HepG2 (cell line): ENCODE measurements at regions not wholly inside any gene's neighbourhood (a gene's known extent, or its start where the extent isn't known, plus 50 kb on each side); places are given as distances from the start of the nearest gene placed in this dataset.

Source experiments
- ATAC-seq: fragments of 200-7000 bp; cut with Tn5 transposase; 3 replicates; pipeline ENCODE4 v1.9.1; 2020; ENCODE audit warnings: mild to moderate bottlenecking, moderate library complexity
- BruUV-seq: library from RNA; stranded (reverse); fragments of 400-500 nt; replicated peaks from 2 replicates; lab custom pipeline; 2021; lab: Mats Ljungman, UMichigan
- CTCF ChIA-PET: fragments of 300-600 bp; formaldehyde crosslinking; extraction: SDS; loops from one replicate; lab custom pipeline; 2021; ENCODE audit warnings: low total read pairs, inconsistent platforms, low intra/inter-chr PET ratio; lab: Yijun Ruan, JAX
- POLR2A ChIA-PET: fragments of 350-600 bp; sonication (Branson Sonifier 250); formaldehyde crosslinking; loops from one replicate; lab custom pipeline; 2020; ENCODE audit warnings: antibody characterized with exemption, inconsistent platforms; lab: Yijun Ruan, JAX
- DNase-seq: peaks from one replicate; pipeline ENCODE4 v3.0.0-alpha.2; 2015; ENCODE audit warnings: low spot score
- FAIRE-seq: peaks from 3 replicates; lab custom pipeline; 2011; peaks lifted over from hg19 to GRCh38; lab: Jason Lieb, UNC
- H2AFZ ChIP-seq: one replicate; pipeline ENCODE4 v1.6.1; 2011; ENCODE audit warnings: low read length, inconsistent platforms
- H3K27ac ChIP-seq: fragments of 300-600 bp; 3 replicates; pipeline ENCODE4 v1.8.0; 2011; ENCODE audit warnings: mixed run types, mild to moderate bottlenecking, mixed read lengths, low read length, inconsistent platforms; ENCODE audit not compliant: insufficient read depth; ENCODE audit errors: extremely low read length
- H3K27me3 ChIP-seq, 2 experiments: fragments of 200-600 bp in 1 of 2; 2 replicates in 1 of 2; 3 replicates in 1 of 2; pipeline versions ENCODE4 v1.6.0 to v1.8.0; 2011; ENCODE audit warnings: low read length in 2 of 2, mild to moderate bottlenecking in 2 of 2, moderate library complexity in 2 of 2, inconsistent platforms in 1 of 2; ENCODE audit not compliant: insufficient read depth in 2 of 2, control insufficient read depth in 1 of 2
- H3K36me3 ChIP-seq, 2 experiments: fragments of 200-600 bp in 1 of 2; replicated peaks in 1 of 2; 2 replicates in 1 of 2; 3 replicates in 1 of 2; pipeline versions ENCODE4 v1.5.1 to v1.8.0; 2011; ENCODE audit warnings: low read length in 2 of 2, inconsistent platforms in 1 of 2; ENCODE audit not compliant: insufficient read depth in 2 of 2, control insufficient read depth in 1 of 2
- H3K4me1 ChIP-seq: 2 replicates; pipeline ENCODE4 v1.5.1; 2012; ENCODE audit warnings: low read length, inconsistent platforms; ENCODE audit not compliant: insufficient read depth
- H3K4me2 ChIP-seq: 2 replicates; pipeline ENCODE4 v1.6.0; 2011; ENCODE audit warnings: low read depth, low read length, inconsistent platforms
- H3K4me3 ChIP-seq, 3 experiments: fragments of 200-600 bp in 1 of 3; sonication (generic), shearing (Covaris generic) in 1 of 3; replicated peaks in 1 of 3; 2 replicates each; pipeline ENCODE4 v1.5.1; 2011 to 2016; ENCODE audit warnings: low read length in 3 of 3, inconsistent platforms in 2 of 3, low read depth in 2 of 3, mild to moderate bottlenecking in 2 of 3, control low read depth in 1 of 3, mixed read lengths in 1 of 3; ENCODE audit not compliant: insufficient read depth in 1 of 3
- H3K79me2 ChIP-seq: one replicate; pipeline ENCODE4 v1.6.1; 2011; ENCODE audit warnings: low read length, inconsistent platforms; ENCODE audit not compliant: insufficient read depth
- H3K9ac ChIP-seq: 2 replicates; pipeline ENCODE4 v1.6.0; 2011; ENCODE audit warnings: mild to moderate bottlenecking, low read depth, low read length, inconsistent platforms; ENCODE audit not compliant: insufficient read depth
- H3K9me3 ChIP-seq: 2 replicates; pipeline ENCODE4 v1.5.1; 2012; ENCODE audit warnings: mild to moderate bottlenecking, low read length
- H4K20me1 ChIP-seq: 2 replicates; pipeline ENCODE4 v1.6.0; 2011; ENCODE audit warnings: inconsistent platforms, mild to moderate bottlenecking, low read length, moderate library complexity; ENCODE audit not compliant: insufficient read depth
- GATAD2A ChIP-seq: IDR thresholded peaks from 2 replicates; pipeline ENCODE4 v1.6.1; 2016
- HDAC6 ChIP-seq: fragments of 200-600 bp; sonication (generic); IDR thresholded peaks from 2 replicates; pipeline ENCODE4 v1.7.0; 2017; ENCODE audit warnings: mild to moderate bottlenecking, antibody characterized with exemption, low read length, low read depth
- JUND ChIP-seq: sonication (generic); formaldehyde crosslinking; IDR thresholded peaks from 2 replicates; pipeline ENCODE4 v1.8.0; 2022; ENCODE audit warnings: mild to moderate bottlenecking, missing genetic modification reagents
- KDM6A ChIP-seq: IDR thresholded peaks from 2 replicates; pipeline ENCODE4 v1.6.1; 2016; ENCODE audit warnings: low read depth
- ZBTB20 ChIP-seq: sonication (generic); formaldehyde crosslinking; IDR thresholded peaks from 2 replicates; pipeline ENCODE4 v1.8.1; 2023; ENCODE audit warnings: missing genetic modification reagents, low read depth, mild to moderate bottlenecking, borderline replicate concordance
- ZNF616 ChIP-seq: sonication (generic); formaldehyde crosslinking; IDR thresholded peaks from 2 replicates; pipeline ENCODE4 v1.5.0; 2020; ENCODE audit warnings: low read depth, mild to moderate bottlenecking, missing genetic modification reagents
- ZNF619 ChIP-seq: sonication (generic); formaldehyde crosslinking; IDR thresholded peaks from 2 replicates; pipeline ENCODE4 v1.4.0; 2020; ENCODE audit warnings: mild to moderate bottlenecking, missing genetic modification reagents
- ZNF788 ChIP-seq: sonication (generic); formaldehyde crosslinking; IDR thresholded peaks from 2 replicates; pipeline ENCODE4 v1.5.0; 2020; ENCODE audit warnings: mild to moderate bottlenecking, missing genetic modification reagents, borderline replicate concordance
- ZNF841 ChIP-seq: sonication (generic); formaldehyde crosslinking; IDR thresholded peaks from 2 replicates; pipeline ENCODE4 v1.8.1; 2023; ENCODE audit warnings: missing genetic modification reagents, borderline replicate concordance
- ZSCAN20 ChIP-seq: sonication (generic); formaldehyde crosslinking; IDR thresholded peaks from 2 replicates; pipeline ENCODE4 v1.4.0; 2020; ENCODE audit warnings: missing genetic modification reagents, mild to moderate bottlenecking, borderline replicate concordance
- WGBS: methylation state at CpG from one replicate; pipeline ENCODE4 v1.1.6; 2017; ENCODE audit warnings: low lambda C conversion rate; 5-methylcytosine and 5-hydroxymethylcytosine counted together
- in situ Hi-C: cut with HindIII; loops from 2 replicates; pipeline ENCODE4 v1.10.0; 2017; ENCODE audit warnings: low pct_unique_long_range_greater_than_20kb; ENCODE audit not compliant: extremely low pct_ligation_motif_present
- intact Hi-C: fragments of 100-400 bp; cut with micrococcal nuclease; formaldehyde crosslinking; loops from one replicate; pipeline ENCODE4 v1.10.0; 2022; ENCODE audit not compliant: unreplicated experiment
- TF ChIP-seq, protein P1 (sequence below): sonication (generic); formaldehyde crosslinking; IDR thresholded peaks from 2 replicates; pipeline ENCODE4 v1.4.0; 2020; ENCODE audit warnings: missing genetic modification reagents, borderline replicate concordance

DNA sequence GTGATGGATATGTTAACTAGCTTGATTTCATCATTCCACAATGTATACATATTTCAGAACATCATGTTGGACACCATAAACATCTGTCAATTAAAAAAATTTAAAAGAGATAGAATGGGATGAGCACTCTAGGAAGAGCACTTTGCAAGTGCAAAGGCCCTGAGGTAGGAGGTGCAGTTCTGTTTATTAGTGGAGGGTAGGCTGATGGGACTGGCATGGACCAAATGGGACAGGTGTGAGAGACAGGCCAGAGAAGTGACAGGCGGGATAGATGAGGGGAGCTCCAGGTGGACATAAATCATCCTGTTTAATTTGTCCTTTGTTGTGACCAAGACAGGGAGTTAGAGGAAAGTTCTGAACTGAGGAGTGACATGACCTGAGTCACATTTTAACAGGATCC, 477.9 kb downstream of the TSN start:
- ATAC-seq (no peak), DNase-seq (no peak), FAIRE-seq (no peak)
- no peaks in the 10 kb centered on the region for H3K79me2 ChIP-seq
- H3K9ac ChIP-seq: no peak overlapping the region
- intact Hi-C loops (no loop called here), in situ Hi-C loops (no loop called here)
- H3K9me3 ChIP-seq: no peaks in the 10 kb centered on the region
- no peak overlapping the region for H3K4me3 ChIP-seq
- H3K36me3 ChIP-seq: no peaks in the 10 kb centered on the region
- no peak for TF ChIP-seq ZBTB20 (CRISPR knock-in tag)
- TF ChIP-seq ZNF788 (CRISPR knock-in tag): no peak
- no peak for TF ChIP-seq ZNF619
- TF ChIP-seq GATAD2A (CRISPR knock-in tag): no peak
- TF ChIP-seq JUND (CRISPR knock-in tag): no peak
- TF ChIP-seq HDAC6: no peak
- no peak for TF ChIP-seq ZNF616 (CRISPR knock-in tag)
- TF ChIP-seq ZNF841 (CRISPR knock-in tag): no peak
- no peak for TF ChIP-seq ZSCAN20 (CRISPR knock-in tag)
- TF ChIP-seq, protein P1, sequence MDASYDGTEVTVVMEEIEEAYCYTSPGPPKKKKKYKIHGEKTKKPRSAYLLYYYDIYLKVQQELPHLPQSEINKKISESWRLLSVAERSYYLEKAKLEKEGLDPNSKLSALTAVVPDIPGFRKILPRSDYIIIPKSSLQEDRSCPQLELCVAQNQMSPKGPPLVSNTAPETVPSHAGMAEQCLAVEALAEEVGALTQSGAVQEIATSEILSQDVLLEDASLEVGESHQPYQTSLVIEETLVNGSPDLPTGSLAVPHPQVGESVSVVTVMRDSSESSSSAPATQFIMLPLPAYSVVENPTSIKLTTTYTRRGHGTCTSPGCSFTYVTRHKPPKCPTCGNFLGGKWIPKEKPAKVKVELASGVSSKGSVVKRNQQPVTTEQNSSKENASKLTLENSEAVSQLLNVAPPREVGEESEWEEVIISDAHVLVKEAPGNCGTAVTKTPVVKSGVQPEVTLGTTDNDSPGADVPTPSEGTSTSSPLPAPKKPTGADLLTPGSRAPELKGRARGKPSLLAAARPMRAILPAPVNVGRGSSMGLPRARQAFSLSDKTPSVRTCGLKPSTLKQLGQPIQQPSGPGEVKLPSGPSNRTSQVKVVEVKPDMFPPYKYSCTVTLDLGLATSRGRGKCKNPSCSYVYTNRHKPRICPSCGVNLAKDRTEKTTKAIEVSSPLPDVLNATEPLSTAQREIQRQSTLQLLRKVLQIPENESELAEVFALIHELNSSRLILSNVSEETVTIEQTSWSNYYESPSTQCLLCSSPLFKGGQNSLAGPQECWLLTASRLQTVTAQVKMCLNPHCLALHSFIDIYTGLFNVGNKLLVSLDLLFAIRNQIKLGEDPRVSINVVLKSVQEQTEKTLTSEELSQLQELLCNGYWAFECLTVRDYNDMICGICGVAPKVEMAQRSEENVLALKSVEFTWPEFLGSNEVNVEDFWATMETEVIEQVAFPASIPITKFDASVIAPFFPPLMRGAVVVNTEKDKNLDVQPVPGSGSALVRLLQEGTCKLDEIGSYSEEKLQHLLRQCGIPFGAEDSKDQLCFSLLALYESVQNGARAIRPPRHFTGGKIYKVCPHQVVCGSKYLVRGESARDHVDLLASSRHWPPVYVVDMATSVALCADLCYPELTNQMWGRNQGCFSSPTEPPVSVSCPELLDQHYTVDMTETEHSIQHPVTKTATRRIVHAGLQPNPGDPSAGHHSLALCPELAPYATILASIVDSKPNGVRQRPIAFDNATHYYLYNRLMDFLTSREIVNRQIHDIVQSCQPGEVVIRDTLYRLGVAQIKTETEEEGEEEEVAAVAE (CRISPR knock-in tag): no peak
- TF ChIP-seq KDM6A (CRISPR knock-in tag): no peak
- CTCF ChIA-PET: no interaction called here
- POLR2A ChIA-PET: no interaction called here
- BruUV-seq: no TSS peak
- H3K4me2 ChIP-seq: no peak overlapping the region
- H4K20me1 ChIP-seq: no peaks in the 10 kb centered on the region; the same call in 1 of the 2 replicates
- no peak overlapping the region for H2AFZ ChIP-seq
- WGBS: 26% methylated on average over 1 of the region's 1 CpG
- no peak overlapping the region for H3K27ac ChIP-seq
- H3K4me1 ChIP-seq: no peaks in the 10 kb centered on the region
- peaks cover 0 to 5% of the 10 kb centered on the region in 2 experiments; a peak in 1 of 5 replicates for H3K27me3 ChIP-seq
